Endothelial cell of umbilical vein (primary cell): ENCODE measurements at regions not wholly inside any gene's neighbourhood (a gene's known extent, or its start where the extent isn't known, plus 50 kb on each side); places are given as distances from the start of the nearest gene placed in this dataset.

ENCODE experiments used
- EZH2 ChIP-seq: IDR thresholded peaks from 2 replicates; pipeline ENCODE4 v1.6.1; 2012; ENCODE audit warnings: borderline replicate concordance, low read depth, mild to moderate bottlenecking, moderate library complexity, low read length, inconsistent platforms; ENCODE audit not compliant: severe bottlenecking
- GATA2 ChIP-seq: IDR thresholded peaks from 2 replicates; pipeline ENCODE4 v1.7.0; 2011; ENCODE audit warnings: low read depth, mild to moderate bottlenecking, moderate library complexity, mixed read lengths, low read length; ENCODE audit not compliant: insufficient read length, insufficient read depth
- JUN ChIP-seq: IDR thresholded peaks from 2 replicates; pipeline ENCODE4 v1.6.1; 2011; ENCODE audit warnings: borderline replicate concordance, low read depth; ENCODE audit not compliant: insufficient read length, insufficient read depth
- MYC ChIP-seq: IDR thresholded peaks from one replicate; pipeline ENCODE4 v1.6.1; 2011; ENCODE audit warnings: mild to moderate bottlenecking, low read depth, low read length
- POLR2A ChIP-seq: IDR thresholded peaks from 2 replicates; pipeline ENCODE4 v1.6.1; 2012; ENCODE audit warnings: low read depth, mild to moderate bottlenecking, control low read depth, low read length
- POLR2AphosphoS5 ChIP-seq: IDR thresholded peaks from 2 replicates; pipeline ENCODE4 v1.6.1; 2012; ENCODE audit warnings: low read depth, mild to moderate bottlenecking, control low read depth, low read length, moderate library complexity; ENCODE audit not compliant: insufficient read depth
- TF ChIP-seq, protein P1 (sequence below), 2 donors: IDR thresholded peaks; 1 replicate in 1 of 2; 2 replicates in 1 of 2; pipeline ENCODE4 v1.5.1; 2011; ENCODE audit warnings: low read length in 2 of 2, mild to moderate bottlenecking in 2 of 2, moderate library complexity in 2 of 2, control low read depth in 1 of 2, inconsistent platforms in 1 of 2, low read depth in 1 of 2; ENCODE audit not compliant: insufficient read depth in 1 of 2; ENCODE audit errors: extremely low read depth in 1 of 2
- TF ChIP-seq, protein P2 (sequence below): IDR thresholded peaks from 2 replicates; pipeline ENCODE4 v1.6.1; 2011; ENCODE audit not compliant: insufficient read depth, insufficient read length

GRCh38 chr1:55425310-55425930 is 210.3 kb upstream of the USP24 start:
- TF ChIP-seq POLR2A (no peak), EZH2 (no peak), MYC (no peak), JUN (no peak), POLR2AphosphoS5 (no peak), GATA2 (no peak)
- TF ChIP-seq, protein P1, sequence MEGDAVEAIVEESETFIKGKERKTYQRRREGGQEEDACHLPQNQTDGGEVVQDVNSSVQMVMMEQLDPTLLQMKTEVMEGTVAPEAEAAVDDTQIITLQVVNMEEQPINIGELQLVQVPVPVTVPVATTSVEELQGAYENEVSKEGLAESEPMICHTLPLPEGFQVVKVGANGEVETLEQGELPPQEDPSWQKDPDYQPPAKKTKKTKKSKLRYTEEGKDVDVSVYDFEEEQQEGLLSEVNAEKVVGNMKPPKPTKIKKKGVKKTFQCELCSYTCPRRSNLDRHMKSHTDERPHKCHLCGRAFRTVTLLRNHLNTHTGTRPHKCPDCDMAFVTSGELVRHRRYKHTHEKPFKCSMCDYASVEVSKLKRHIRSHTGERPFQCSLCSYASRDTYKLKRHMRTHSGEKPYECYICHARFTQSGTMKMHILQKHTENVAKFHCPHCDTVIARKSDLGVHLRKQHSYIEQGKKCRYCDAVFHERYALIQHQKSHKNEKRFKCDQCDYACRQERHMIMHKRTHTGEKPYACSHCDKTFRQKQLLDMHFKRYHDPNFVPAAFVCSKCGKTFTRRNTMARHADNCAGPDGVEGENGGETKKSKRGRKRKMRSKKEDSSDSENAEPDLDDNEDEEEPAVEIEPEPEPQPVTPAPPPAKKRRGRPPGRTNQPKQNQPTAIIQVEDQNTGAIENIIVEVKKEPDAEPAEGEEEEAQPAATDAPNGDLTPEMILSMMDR (IDR thresholded peaks at IDR 0.05; ENCODE audit: extremely low read depth in 1 of 2, insufficient read depth in 1 of 2, low read depth in 1 of 2, low read length in 2 of 2), result no peak
- TF ChIP-seq, protein P2, sequence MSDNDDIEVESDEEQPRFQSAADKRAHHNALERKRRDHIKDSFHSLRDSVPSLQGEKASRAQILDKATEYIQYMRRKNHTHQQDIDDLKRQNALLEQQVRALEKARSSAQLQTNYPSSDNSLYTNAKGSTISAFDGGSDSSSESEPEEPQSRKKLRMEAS, result no peak
